ENCODE measurements at regions not wholly inside any gene's neighbourhood (a gene's known extent, or its start where the extent isn't known, plus 50 kb on each side); places are given as distances from the start of the nearest gene placed in this dataset.
"Not testable (repeated sequence)": the region's sequence is repeated elsewhere in the genome, so short reads cannot be mapped to it uniquely, and the experiment has no call there.

GRCh38 chr1:118291661-118292060 is 106.6 kb upstream of the SPAG17 start:
- FAIRE-seq = no peak

GRCh38 chr1:118290571-118290970 is 105.5 kb upstream of the SPAG17 start:
- FAIRE-seq = no peak

- no peak for FAIRE-seq
Observed at GRCh38 chr1:118290046-118290445, 105.0 kb upstream of the SPAG17 start.

GRCh38 chr1:118280656-118281055 is 95.6 kb upstream of the SPAG17 start:
- FAIRE-seq = not testable (repeated sequence)

GRCh38 chr1:118275472-118276115 is 90.6 kb upstream of the SPAG17 start:
- FAIRE-seq = no peak

- FAIRE-seq = no peak
Observed at GRCh38 chr1:118272884-118273283, 87.9 kb upstream of the SPAG17 start.

GRCh38 chr1:118271883-118272282 is 86.9 kb upstream of the SPAG17 start:
- no peak for FAIRE-seq

GRCh38 chr1:118269598-118269997 is 84.6 kb upstream of the SPAG17 start:
- FAIRE-seq = no peak

GRCh38 chr1:118266436-118266835 is 81.4 kb upstream of the SPAG17 start:
- no peak for FAIRE-seq

- FAIRE-seq = no peak
Observed at GRCh38 chr1:118264343-118264742, 79.3 kb upstream of the SPAG17 start.

GRCh38 chr1:118262865-118263264 is 77.8 kb upstream of the SPAG17 start:
- FAIRE-seq = no peak

GRCh38 chr1:118258975-118259374 is 73.9 kb upstream of the SPAG17 start:
- no peak for FAIRE-seq

- no peak for FAIRE-seq
Observed at GRCh38 chr1:118257946-118258345, 72.9 kb upstream of the SPAG17 start.

GRCh38 chr1:118254491-118255425 is 69.7 kb upstream of the SPAG17 start:
- no peak for FAIRE-seq

GRCh38 chr1:118254001-118254400 is 69.0 kb upstream of the SPAG17 start:
- no peak for FAIRE-seq

- no peak for FAIRE-seq
Observed at GRCh38 chr1:118253053-118253915, 68.3 kb upstream of the SPAG17 start.

- no peak for FAIRE-seq
Observed at GRCh38 chr1:118252624-118253023, 67.6 kb upstream of the SPAG17 start.

GRCh38 chr1:118250232-118250631 is 65.2 kb upstream of the SPAG17 start:
- FAIRE-seq = no peak

GRCh38 chr1:118249641-118250040 is 64.6 kb upstream of the SPAG17 start:
- no peak for FAIRE-seq

GRCh38 chr1:118247593-118247992 is 62.6 kb upstream of the SPAG17 start:
- no peak for FAIRE-seq

- FAIRE-seq = no peak
Observed at GRCh38 chr1:118246646-118247045, 61.6 kb upstream of the SPAG17 start.

- FAIRE-seq = no peak
Observed at GRCh38 chr1:118244194-118244593, 59.2 kb upstream of the SPAG17 start.

GRCh38 chr1:118243269-118243668 is 58.2 kb upstream of the SPAG17 start:
- FAIRE-seq = no peak
